ENCODE measurements at regions not wholly inside any gene's neighbourhood (a gene's known extent, or its start where the extent isn't known, plus 50 kb on each side); places are given as distances from the start of the nearest gene placed in this dataset.
A peak's percentile ranks its signal among the peaks of the same experiment; 100 is the strongest.

GRCh38 chr11:8806974-8807373 lies 104.0 kb upstream of the AKIP1 start:
- H3K4me3 ChIP-seq (ENCODE audit: low read depth, low read length): no peak overlapping the region
- no peak for TF ChIP-seq CTCF (conservative IDR thresholded peaks at IDR 0.05; ENCODE audit: low read depth, low read length)

GRCh38 chr11:8807544-8808225 lies 103.3 kb upstream of the AKIP1 start:
- peak overlapping the region; percentile 87 for H3K4me3 ChIP-seq (ENCODE audit: low read depth, low read length)
- no peak for TF ChIP-seq CTCF (conservative IDR thresholded peaks at IDR 0.05; ENCODE audit: low read depth, low read length)
- DNase-seq (ENCODE audit: low read depth): no peak

More at GRCh38 chr11:8806974-8807373, 104.0 kb upstream of the AKIP1 start:
- no peak for DNase-seq (ENCODE audit: low read depth)

DNA sequence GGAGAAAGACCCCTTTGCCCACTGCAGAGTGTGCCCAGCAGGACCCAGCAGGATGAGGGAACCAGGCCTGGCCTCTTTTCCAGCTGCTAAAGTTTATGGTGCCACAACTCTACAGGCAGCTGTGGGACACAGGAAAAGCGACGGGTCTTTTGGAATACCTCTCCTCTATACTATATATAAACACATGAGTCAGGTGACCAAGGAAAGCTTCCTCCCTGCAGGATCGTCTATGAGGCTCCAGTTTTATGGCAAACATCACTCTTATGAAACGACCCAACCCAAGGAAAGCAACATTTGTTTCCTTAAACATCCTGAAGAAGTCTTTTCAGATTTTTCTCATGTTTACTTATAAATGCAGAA lies 102.8 kb upstream of the AKIP1 start:
- peak overlapping the region; percentile 87 for H3K4me3 ChIP-seq (ENCODE audit: low read depth, low read length)
- no peak for TF ChIP-seq CTCF (conservative IDR thresholded peaks at IDR 0.05; ENCODE audit: low read depth, low read length)
- DNase-seq (ENCODE audit: low read depth): no peak

DNA sequence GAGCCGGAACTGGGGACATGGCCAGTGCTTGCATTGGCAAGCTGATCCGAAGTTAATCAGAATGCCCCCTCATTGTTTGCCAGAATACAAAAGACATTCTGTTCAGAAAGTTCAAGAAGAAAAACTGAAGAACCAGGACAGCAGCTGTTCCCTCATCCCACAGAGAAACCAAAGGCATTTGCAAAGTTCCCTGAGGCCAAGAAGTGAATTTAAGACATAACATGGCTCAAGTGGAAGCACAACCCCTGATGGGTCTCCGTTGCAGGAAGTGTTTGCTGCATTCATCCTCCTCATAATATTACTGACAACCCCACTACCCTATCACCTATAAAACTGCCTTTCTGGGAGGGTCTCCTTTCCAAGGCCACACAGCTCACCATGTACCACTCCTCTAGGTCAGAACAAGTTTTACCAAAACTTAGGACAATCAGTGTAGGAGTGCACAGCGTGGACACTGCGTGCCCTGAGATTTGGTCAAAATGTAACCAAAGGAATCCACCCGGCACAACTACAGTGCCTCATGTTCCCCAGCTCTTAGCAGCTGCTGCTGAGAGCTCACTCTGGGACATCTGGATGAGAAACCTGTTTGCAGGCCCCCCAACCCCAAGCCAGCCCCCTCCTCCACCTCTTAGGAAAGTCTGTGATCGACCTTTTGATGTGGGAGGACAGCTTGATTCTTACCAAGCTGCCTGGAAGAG lies 101.6 kb upstream of the AKIP1 start:
- DNase-seq (ENCODE audit: low read depth): no peak
- peak overlapping the region; percentile 87 for H3K4me3 ChIP-seq (ENCODE audit: low read depth, low read length)
- TF ChIP-seq CTCF (conservative IDR thresholded peaks at IDR 0.05; ENCODE audit: low read depth, low read length): no peak

- H3K4me3 ChIP-seq (ENCODE audit: low read depth, low read length): peak overlapping the region; percentile 87
- no peak for TF ChIP-seq CTCF (conservative IDR thresholded peaks at IDR 0.05; ENCODE audit: low read depth, low read length)
Observed at GRCh38 chr11:8809939-8810539, 101.0 kb upstream of the AKIP1 start.

DNA sequence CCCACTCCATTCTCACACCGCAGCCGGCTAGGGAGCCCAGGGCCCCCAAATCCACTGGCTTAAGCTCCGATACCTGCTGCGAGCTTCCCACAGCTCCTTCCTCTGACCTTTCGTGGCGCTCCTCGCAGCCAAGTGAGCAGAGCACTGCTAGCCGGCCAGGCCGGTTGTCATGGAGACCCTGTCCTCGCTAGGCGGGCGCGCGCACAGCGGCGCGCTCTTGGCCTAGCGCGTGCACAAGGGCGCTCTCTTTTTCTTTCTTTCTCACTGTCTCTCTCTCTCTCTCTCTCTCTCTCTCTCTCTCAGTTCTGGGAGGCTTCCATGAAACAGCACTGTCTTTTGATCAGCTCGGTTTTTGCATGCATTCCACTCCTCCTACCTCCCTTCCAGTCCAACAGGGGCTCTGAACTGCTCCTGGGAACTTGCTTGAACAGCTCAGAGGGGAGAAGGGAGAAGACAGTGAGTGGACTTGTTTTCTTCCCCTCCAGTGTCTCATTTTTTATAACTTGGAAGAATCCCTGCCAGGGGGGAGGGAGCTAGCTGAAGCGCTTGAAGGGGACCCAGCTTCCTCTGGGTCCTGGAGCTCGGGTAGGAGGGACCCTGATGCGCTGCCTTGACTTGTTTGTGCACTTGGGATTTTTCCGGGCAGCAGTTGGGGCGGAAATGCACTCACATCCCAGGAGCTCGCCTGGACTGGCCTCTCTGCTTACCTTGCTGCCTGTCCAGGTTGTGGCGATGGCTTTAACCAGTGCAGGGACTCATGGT lies 100.3 kb upstream of the AKIP1 start:
- TF ChIP-seq CTCF (conservative IDR thresholded peaks at IDR 0.05; ENCODE audit: low read depth, low read length): no peak
- peak overlapping the region; percentile 87 for H3K4me3 ChIP-seq (ENCODE audit: low read depth, low read length)
- no peak for DNase-seq (ENCODE audit: low read depth)

More at GRCh38 chr11:8809939-8810539, 101.0 kb upstream of the AKIP1 start:
- no peak for DNase-seq (ENCODE audit: low read depth)

Measured in epithelial cell of proximal tubule (primary cell).